A549 (cell line): ENCODE measurements at regions not wholly inside any gene's neighbourhood (a gene's known extent, or its start where the extent isn't known, plus 50 kb on each side); places are given as distances from the start of the nearest gene placed in this dataset.

Source experiments
- CTCF ChIP-seq: fragments of >200 bp; sonication (Bioruptor Twin); formaldehyde crosslinking; IDR thresholded peaks from 3 replicates; pipeline ENCODE4 v1.5.1; 2016
- ELK1 ChIP-seq: fragments of 150-350 bp; IDR thresholded peaks from 2 replicates; pipeline ENCODE4 v1.6.1; 2014; ENCODE audit warnings: low read depth, mild to moderate bottlenecking, low read length
- EP300 ChIP-seq, 2 experiments: fragments of >200 bp; sonication (Bioruptor Twin); formaldehyde crosslinking; IDR thresholded peaks; 2 replicates in 1 of 2; 3 replicates in 1 of 2; pipeline ENCODE4 v1.6.1; 2016 to 2017
- PBX3 ChIP-seq: IDR thresholded peaks from 2 replicates; pipeline ENCODE4 v1.6.1; 2012

GRCh38 chr10:78619896-78620295 lies 448.9 kb upstream of the ZMIZ1 start:
- TF ChIP-seq PBX3, result no peak
- TF ChIP-seq EP300 (IDR thresholded peaks at IDR 0.05), result no peak
- no peak for TF ChIP-seq ELK1
- TF ChIP-seq CTCF, result no peak
